H9 (cell line): ENCODE measurements at regions not wholly inside any gene's neighbourhood (a gene's known extent, or its start where the extent isn't known, plus 50 kb on each side); places are given as distances from the start of the nearest gene placed in this dataset.

Experiments used
- DNase-seq: peaks from one replicate; pipeline ENCODE4 v3.0.0-alpha.2; 2017
- H2AFZ ChIP-seq: one replicate; pipeline ENCODE4 v1.6.1; 2013; ENCODE audit warnings: mild to moderate bottlenecking, low read length, control low read depth, moderate library complexity
- H2AK5ac ChIP-seq: 2 replicates; pipeline ENCODE4 v1.6.1; 2013; ENCODE audit warnings: low read length, control low read depth, mixed read lengths; ENCODE audit not compliant: insufficient read length
- H2BK120ac ChIP-seq: one replicate; pipeline ENCODE4 v1.6.1; 2013; ENCODE audit warnings: low read depth, mild to moderate bottlenecking, low read length, control low read depth, inconsistent platforms; ENCODE audit not compliant: poor library complexity, severe bottlenecking
- H2BK12ac ChIP-seq: 2 replicates; pipeline ENCODE4 v1.6.1; 2013; ENCODE audit warnings: low read length, control low read depth, mixed read lengths, low read depth; ENCODE audit not compliant: insufficient read length
- H2BK15ac ChIP-seq: 2 replicates; pipeline ENCODE4 v1.6.1; 2013; ENCODE audit warnings: low read depth, low read length, control low read depth
- H2BK20ac ChIP-seq: one replicate; pipeline ENCODE4 v1.6.1; 2013; ENCODE audit warnings: low read depth, mild to moderate bottlenecking, low read length, control low read depth, inconsistent platforms; ENCODE audit not compliant: poor library complexity, severe bottlenecking
- H2BK5ac ChIP-seq: 2 replicates; pipeline ENCODE4 v1.6.1; 2013; ENCODE audit warnings: low read length, control low read depth, mixed read lengths; ENCODE audit not compliant: insufficient read length
- H3K14ac ChIP-seq: 2 replicates; pipeline ENCODE4 v1.6.1; 2013; ENCODE audit warnings: low read length, control low read depth; ENCODE audit not compliant: insufficient read depth
- H3K18ac ChIP-seq: 2 replicates; pipeline ENCODE4 v1.6.1; 2013; ENCODE audit warnings: low read depth, mild to moderate bottlenecking, mixed read lengths, low read length, control low read depth; ENCODE audit not compliant: insufficient read length
- H3K23ac ChIP-seq: 2 replicates; pipeline ENCODE4 v1.6.1; 2013; ENCODE audit warnings: low read length, control low read depth, mixed read lengths, low read depth; ENCODE audit not compliant: insufficient read length
- H3K23me2 ChIP-seq: 2 replicates; pipeline ENCODE4 v1.6.1; 2013; ENCODE audit warnings: low read depth, mild to moderate bottlenecking, mixed read lengths, low read length, control low read depth; ENCODE audit not compliant: insufficient read length, poor library complexity, severe bottlenecking
- H3K27ac ChIP-seq: 2 replicates; pipeline ENCODE4 v1.5.1; 2013; ENCODE audit warnings: low read length, control low read depth, mixed read lengths, low read depth; ENCODE audit not compliant: insufficient read length
- H3K27me3 ChIP-seq: 2 replicates; pipeline ENCODE4 v1.6.1; 2013; ENCODE audit warnings: low read length, control low read depth, inconsistent platforms; ENCODE audit not compliant: insufficient read depth
- H3K4ac ChIP-seq: 2 replicates; pipeline ENCODE4 v1.6.1; 2013; ENCODE audit warnings: low read depth, mild to moderate bottlenecking, control low read depth, inconsistent platforms, low read length, moderate library complexity
- H3K4me1 ChIP-seq: 2 replicates; pipeline ENCODE4 v1.6.1; 2013; ENCODE audit warnings: low read length, control low read depth, inconsistent platforms; ENCODE audit not compliant: insufficient read depth
- H3K4me2 ChIP-seq: 2 replicates; pipeline ENCODE4 v1.6.1; 2013; ENCODE audit warnings: low read length, control low read depth, mixed read lengths; ENCODE audit not compliant: insufficient read length, insufficient read depth
- H3K56ac ChIP-seq: 2 replicates; pipeline ENCODE4 v1.6.1; 2013; ENCODE audit warnings: low read depth, mild to moderate bottlenecking, mixed read lengths, low read length, control low read depth; ENCODE audit not compliant: insufficient read length
- H3K79me1 ChIP-seq: 2 replicates; pipeline ENCODE4 v1.6.1; 2013; ENCODE audit warnings: low read depth, mild to moderate bottlenecking, moderate library complexity, low read length, control low read depth, inconsistent platforms; ENCODE audit not compliant: insufficient read depth, poor library complexity, severe bottlenecking
- H3K79me2 ChIP-seq: 2 replicates; pipeline ENCODE4 v1.6.1; 2013; ENCODE audit warnings: low read length, control low read depth, inconsistent platforms; ENCODE audit not compliant: insufficient read depth
- H3K9ac ChIP-seq: 2 replicates; pipeline ENCODE4 v1.6.1; 2013; ENCODE audit warnings: low read length, control low read depth, mixed read lengths; ENCODE audit not compliant: insufficient read length; ENCODE audit errors: extremely low read depth
- H3K9me3 ChIP-seq: one replicate; pipeline ENCODE4 v1.6.1; 2013; ENCODE audit warnings: low read depth, low read length, inconsistent platforms; ENCODE audit not compliant: control insufficient read depth
- H3T11ph ChIP-seq: one replicate; pipeline ENCODE4 v1.6.1; 2013; ENCODE audit warnings: mild to moderate bottlenecking, low read length, control low read depth, inconsistent platforms
- H4K20me1 ChIP-seq: one replicate; pipeline ENCODE4 v1.6.1; 2013; ENCODE audit not compliant: control insufficient read depth, insufficient read length, insufficient read depth
- H4K5ac ChIP-seq: 2 replicates; pipeline ENCODE4 v1.6.1; 2013; ENCODE audit warnings: low read depth, mild to moderate bottlenecking, mixed read lengths, low read length, control low read depth; ENCODE audit not compliant: insufficient read length
- H4K8ac ChIP-seq: replicated peaks from 2 replicates; pipeline ENCODE4 v1.6.1; 2013; ENCODE audit warnings: low read length, control low read depth, mixed read lengths, low read depth; ENCODE audit not compliant: insufficient read length
- H4K91ac ChIP-seq: 2 replicates; pipeline ENCODE4 v1.6.1; 2013; ENCODE audit warnings: low read depth, mild to moderate bottlenecking, moderate library complexity, mixed read lengths, low read length, control low read depth; ENCODE audit not compliant: insufficient read length
- H3K27ac Mint-ChIP-seq, 3 experiments: 2 replicates in 2 of 3; 3 replicates in 1 of 3; pipeline ENCODE4 v1.8.0; 2020 to 2021; ENCODE audit warnings: mixed read lengths in 3 of 3, mild to moderate bottlenecking in 1 of 3, moderate library complexity in 1 of 3
- H3K27me3 Mint-ChIP-seq: 2 replicates; pipeline ENCODE4 v1.8.0; 2021; ENCODE audit warnings: low read depth, mild to moderate bottlenecking, moderate library complexity, mixed read lengths
- H3K36me3 Mint-ChIP-seq, 3 experiments: 2 replicates in 2 of 3; 3 replicates in 1 of 3; pipeline ENCODE4 v1.8.0; 2020 to 2021; ENCODE audit warnings: low read depth in 3 of 3, mixed read lengths in 3 of 3; ENCODE audit not compliant: insufficient read depth in 1 of 3
- H3K4me1 Mint-ChIP-seq, 2 experiments: 2 replicates each; pipeline ENCODE4 v1.8.0; 2020; ENCODE audit warnings: mixed read lengths in 2 of 2
- H3K4me3 Mint-ChIP-seq, 2 experiments: 2 replicates in 1 of 2; 3 replicates in 1 of 2; pipeline ENCODE4 v1.8.0; 2020 to 2021; ENCODE audit warnings: mild to moderate bottlenecking in 2 of 2, mixed read lengths in 2 of 2, moderate library complexity in 1 of 2
- H3K9me3 Mint-ChIP-seq, 2 experiments: 2 replicates in 1 of 2; 3 replicates in 1 of 2; pipeline ENCODE4 v1.8.0; 2020; ENCODE audit warnings: mild to moderate bottlenecking in 2 of 2, mixed read lengths in 2 of 2, moderate library complexity in 1 of 2
- CTCF ChIP-seq: fragments of 200-600 bp; sonication (generic); conservative IDR thresholded peaks from 3 replicates; pipeline ENCODE4 v1.8.0; 2021; ENCODE audit warnings: antibody characterized with exemption, mild to moderate bottlenecking
- WGBS: extraction: QIAGEN DNeasy Blood & Tissue Kit; methylation state at CpG from one replicate; pipeline ENCODE4 v1.1.7; 2013; ENCODE audit warnings: missing lambda C conversion rate, low lambda C conversion rate, mixed read lengths; ENCODE audit not compliant: insufficient read length; ENCODE audit errors: extremely low coverage; 5-methylcytosine and 5-hydroxymethylcytosine counted together

GRCh38 chr2:74762789-74763188 is 71.1 kb upstream of the HK2 start:
- Histone ChIP-seq H3K79me2 (no peaks in the 10 kb centered on the region), H2BK20ac (no peak overlapping the region), H3T11ph (no peak overlapping the region), H3K79me1 (no peaks in the 10 kb centered on the region), H3K4me1 (peaks cover 4% of the 10 kb centered on the region), H3K18ac (no peak overlapping the region), H2AFZ (no peak overlapping the region), H2BK12ac (no peak overlapping the region), H3K23me2 (no peaks in the 10 kb centered on the region), H4K5ac (no peak overlapping the region), H4K8ac (no peak overlapping the region), H3K14ac (no peak overlapping the region), H2BK15ac (no peak overlapping the region), H3K4ac (no peak overlapping the region), H4K91ac (no peak overlapping the region), H4K20me1 (no peaks in the 10 kb centered on the region), H3K56ac (no peak overlapping the region), H3K4me2 (no peak overlapping the region), H3K27ac (no peak overlapping the region), H2BK5ac (no peak overlapping the region), H2BK120ac (no peak overlapping the region), H3K9ac (no peak overlapping the region), H2AK5ac (no peak overlapping the region), H3K27me3 (no peaks in the 10 kb centered on the region), H3K9me3 (no peaks in the 10 kb centered on the region), H3K23ac (no peak overlapping the region)
- DNase-seq, result no peak
- Mint-ChIP-seq H3K9me3 (peaks cover 4 to 5% of the 10 kb centered on the region in 2 experiments; a peak in 3 of 5 replicates), H3K36me3 (peaks cover 0 to 7% (median 2%) of the 10 kb centered on the region in 3 experiments; a peak in 3 of 7 replicates), H3K27ac (no peak overlapping the region), H3K4me1 (peaks cover 13 to 20% of the 10 kb centered on the region in 2 experiments), H3K4me3 (no peak overlapping the region), H3K27me3 (no peaks in the 10 kb centered on the region; the same call in 1 of the 2 replicates)
- WGBS, result no CpG with 5 or more reads among the region's 3 CpGs
- peak; percentile 51; the same call in 2 of the 3 replicates for TF ChIP-seq CTCF
